SU-DHL-6 (cell line): ENCODE measurements at regions not wholly inside any gene's neighbourhood (a gene's known extent, or its start where the extent isn't known, plus 50 kb on each side); places are given as distances from the start of the nearest gene placed in this dataset.

Experiments
- H2AFZ ChIP-seq: fragments of 200-600 bp; sonication (generic); 2 replicates; pipeline ENCODE4 v1.6.1; 2014; ENCODE audit warnings: low read depth, mild to moderate bottlenecking, moderate library complexity, mixed read lengths, antibody characterized with exemption, low read length; ENCODE audit not compliant: severe bottlenecking
- H3F3A ChIP-seq: fragments of 200-600 bp; shearing (Covaris generic); 2 replicates; pipeline ENCODE4 v1.6.0; 2016; ENCODE audit warnings: antibody characterized with exemption, mild to moderate bottlenecking; ENCODE audit not compliant: insufficient read depth
- H3K27ac ChIP-seq: fragments of 200-600 bp; sonication (generic); 2 replicates; pipeline ENCODE4 v1.5.1; 2016; ENCODE audit warnings: low read depth, mild to moderate bottlenecking, low read length, moderate library complexity, mixed read lengths
- H3K27me3 ChIP-seq: fragments of 200-600 bp; sonication (generic), shearing (Covaris generic); 2 replicates; pipeline ENCODE4 v1.6.0; 2014; ENCODE audit warnings: mild to moderate bottlenecking, low read length
- H3K36me3 ChIP-seq: fragments of 200-600 bp; sonication (generic); 2 replicates; pipeline ENCODE4 v1.6.1; 2014; ENCODE audit warnings: mild to moderate bottlenecking, low read length, mixed read lengths
- H3K4me2 ChIP-seq: fragments of 300-600, 200-600 bp; shearing (Covaris generic), sonication (generic); 2 replicates; pipeline ENCODE4 v1.6.0; 2014; ENCODE audit warnings: low read length, low read depth, mild to moderate bottlenecking; ENCODE audit not compliant: poor library complexity, severe bottlenecking
- H3K4me3 ChIP-seq: fragments of 200-600 bp; sonication (generic); 2 replicates; pipeline ENCODE4 v1.5.1; 2014; ENCODE audit warnings: antibody characterized with exemption, low read length, mild to moderate bottlenecking, mixed read lengths; ENCODE audit not compliant: insufficient read depth, poor library complexity, severe bottlenecking
- H3K79me2 ChIP-seq: fragments of 200-600 bp; sonication (generic); 2 replicates; pipeline ENCODE4 v1.6.1; 2014; ENCODE audit warnings: mild to moderate bottlenecking, low read length, moderate library complexity; ENCODE audit not compliant: insufficient read depth
- H3K9ac ChIP-seq: fragments of 200-600 bp; sonication (generic); 2 replicates; pipeline ENCODE4 v1.7.0; 2014; ENCODE audit warnings: mild to moderate bottlenecking, low read length
- H3K9me2 ChIP-seq: fragments of 200-600 bp; sonication (generic); replicated peaks from 2 replicates; pipeline ENCODE4 v1.6.1; 2014; ENCODE audit warnings: low read length; ENCODE audit not compliant: insufficient read depth
- H3K9me3 ChIP-seq: fragments of 200-600 bp; sonication (generic); 2 replicates; pipeline ENCODE4 v1.6.1; 2014; ENCODE audit warnings: low read length, mixed read lengths; ENCODE audit not compliant: insufficient read depth
- H4K20me1 ChIP-seq: fragments of 200-600 bp; sonication (generic); 2 replicates; pipeline ENCODE4 v1.6.1; 2014; ENCODE audit warnings: low read depth, mild to moderate bottlenecking, antibody characterized with exemption, low read length, moderate library complexity, mixed read lengths
- EZH2phosphoT487 ChIP-seq: fragments of 200-600 bp; sonication (generic), shearing (Covaris generic); conservative IDR thresholded peaks from 2 replicates; pipeline ENCODE4 v1.6.1; 2018; ENCODE audit warnings: mild to moderate bottlenecking, antibody characterized with exemption, low read length, moderate library complexity, mixed read lengths
- TF ChIP-seq, protein P1 (sequence below): fragments of 200-600 bp; sonication (generic); IDR thresholded peaks from one replicate; pipeline ENCODE4 v1.5.1; 2017; ENCODE audit warnings: antibody characterized with exemption, mild to moderate bottlenecking, low read length, moderate library complexity; ENCODE audit not compliant: insufficient read depth, poor library complexity, severe bottlenecking

DNA sequence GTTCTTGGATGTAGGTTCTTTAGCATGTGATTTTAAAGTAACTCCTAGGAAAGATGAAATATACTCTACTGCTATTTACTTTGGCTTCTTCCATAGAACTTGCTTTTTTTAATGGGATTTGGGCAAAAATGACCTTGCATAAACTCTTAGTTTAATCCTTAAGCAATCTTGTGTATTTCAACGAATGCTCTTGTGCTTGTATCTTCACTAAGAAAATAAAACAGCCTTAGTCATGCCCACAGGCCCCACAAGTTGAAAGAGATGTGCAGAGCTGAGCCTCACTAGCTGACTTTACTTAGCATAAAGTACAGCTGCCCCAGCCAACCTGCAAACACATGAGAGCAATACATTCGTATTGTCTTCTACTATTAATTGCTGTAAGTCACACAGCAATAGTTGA, 1609.2 kb downstream of the STIM2 start:
- Histone ChIP-seq H3K4me2 (no peak overlapping the region), H3K9ac (no peak overlapping the region), H3K36me3 (no peaks in the 10 kb centered on the region), H3K27ac (no peak overlapping the region), H3F3A (no peaks in the 10 kb centered on the region), H3K9me2 (no peaks in the 10 kb centered on the region), H3K9me3 (no peaks in the 10 kb centered on the region), H2AFZ (no peak overlapping the region), H3K79me2 (no peaks in the 10 kb centered on the region), H4K20me1 (no peaks in the 10 kb centered on the region), H3K27me3 (no peaks in the 10 kb centered on the region), H3K4me3 (no peak overlapping the region)
- TF ChIP-seq EZH2phosphoT487: no peak
- TF ChIP-seq, protein P1, sequence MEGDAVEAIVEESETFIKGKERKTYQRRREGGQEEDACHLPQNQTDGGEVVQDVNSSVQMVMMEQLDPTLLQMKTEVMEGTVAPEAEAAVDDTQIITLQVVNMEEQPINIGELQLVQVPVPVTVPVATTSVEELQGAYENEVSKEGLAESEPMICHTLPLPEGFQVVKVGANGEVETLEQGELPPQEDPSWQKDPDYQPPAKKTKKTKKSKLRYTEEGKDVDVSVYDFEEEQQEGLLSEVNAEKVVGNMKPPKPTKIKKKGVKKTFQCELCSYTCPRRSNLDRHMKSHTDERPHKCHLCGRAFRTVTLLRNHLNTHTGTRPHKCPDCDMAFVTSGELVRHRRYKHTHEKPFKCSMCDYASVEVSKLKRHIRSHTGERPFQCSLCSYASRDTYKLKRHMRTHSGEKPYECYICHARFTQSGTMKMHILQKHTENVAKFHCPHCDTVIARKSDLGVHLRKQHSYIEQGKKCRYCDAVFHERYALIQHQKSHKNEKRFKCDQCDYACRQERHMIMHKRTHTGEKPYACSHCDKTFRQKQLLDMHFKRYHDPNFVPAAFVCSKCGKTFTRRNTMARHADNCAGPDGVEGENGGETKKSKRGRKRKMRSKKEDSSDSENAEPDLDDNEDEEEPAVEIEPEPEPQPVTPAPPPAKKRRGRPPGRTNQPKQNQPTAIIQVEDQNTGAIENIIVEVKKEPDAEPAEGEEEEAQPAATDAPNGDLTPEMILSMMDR: no peak

DNA sequence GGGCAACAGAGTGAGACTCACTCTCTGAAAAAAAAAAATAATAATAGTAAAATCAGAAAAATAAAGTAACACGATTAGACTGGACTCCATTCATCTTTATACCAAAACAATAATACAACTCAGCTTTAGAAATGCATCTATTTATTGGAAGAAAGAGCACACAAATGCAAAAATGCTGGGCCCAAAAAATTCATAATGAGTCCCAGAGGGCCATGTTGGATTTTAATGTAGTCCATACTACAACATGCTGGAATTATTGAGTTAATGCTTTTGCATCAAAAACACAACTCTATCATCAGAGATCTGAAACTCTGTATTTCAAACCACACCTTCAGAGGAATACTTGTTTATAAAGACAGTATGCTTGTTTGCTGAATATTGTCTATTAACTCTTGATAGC, 1614.7 kb downstream of the STIM2 start:
- Histone ChIP-seq H3K4me2 (no peak overlapping the region), H3K36me3 (no peaks in the 10 kb centered on the region), H3K79me2 (no peaks in the 10 kb centered on the region), H3K9me2 (no peaks in the 10 kb centered on the region), H3K27ac (no peak overlapping the region), H4K20me1 (no peaks in the 10 kb centered on the region), H3K9me3 (peaks cover 3% of the 10 kb centered on the region; the same call in 1 of the 2 replicates), H3K9ac (no peak overlapping the region), H2AFZ (no peak overlapping the region), H3F3A (no peaks in the 10 kb centered on the region), H3K4me3 (no peak overlapping the region), H3K27me3 (no peaks in the 10 kb centered on the region)
- TF ChIP-seq EZH2phosphoT487: no peak
- TF ChIP-seq, protein P1: no peak

DNA sequence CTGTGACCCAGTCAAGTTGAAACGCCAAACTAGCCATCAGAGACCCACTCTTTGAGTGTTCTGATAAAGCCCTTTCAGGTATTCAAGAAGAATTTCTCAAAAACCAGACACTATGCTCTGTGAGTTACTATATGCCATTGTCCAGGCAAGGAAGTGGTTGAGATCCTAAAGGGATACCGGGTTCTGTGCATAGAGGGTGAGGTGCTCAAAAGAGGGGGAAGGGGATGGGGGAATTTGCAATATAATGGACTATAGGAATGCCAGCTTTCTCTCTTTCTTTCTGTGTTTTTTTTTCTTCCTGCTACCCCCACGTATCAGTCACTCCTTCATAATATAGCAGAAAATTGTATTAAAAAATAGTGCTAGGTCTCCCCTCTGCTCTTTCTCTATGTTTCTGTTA, 1619.0 kb downstream of the STIM2 start:
- Histone ChIP-seq H3K27ac (no peak overlapping the region), H3K9me2 (no peaks in the 10 kb centered on the region)

More for the DNA sequence above, 1619.0 kb downstream of the STIM2 start:
- Histone ChIP-seq H2AFZ (no peak overlapping the region), H3K79me2 (no peaks in the 10 kb centered on the region), H4K20me1 (no peaks in the 10 kb centered on the region), H3K4me2 (no peak overlapping the region), H3K36me3 (no peaks in the 10 kb centered on the region), H3F3A (no peaks in the 10 kb centered on the region), H3K9me3 (peaks cover 3% of the 10 kb centered on the region; the same call in 1 of the 2 replicates), H3K4me3 (no peak overlapping the region), H3K27me3 (no peaks in the 10 kb centered on the region), H3K9ac (no peak overlapping the region)
- TF ChIP-seq, protein P1: no peak
- TF ChIP-seq EZH2phosphoT487: no peak
